ENCODE measurements at regions not wholly inside any gene's neighbourhood (a gene's known extent, or its start where the extent isn't known, plus 50 kb on each side); places are given as distances from the start of the nearest gene placed in this dataset.

DNA sequence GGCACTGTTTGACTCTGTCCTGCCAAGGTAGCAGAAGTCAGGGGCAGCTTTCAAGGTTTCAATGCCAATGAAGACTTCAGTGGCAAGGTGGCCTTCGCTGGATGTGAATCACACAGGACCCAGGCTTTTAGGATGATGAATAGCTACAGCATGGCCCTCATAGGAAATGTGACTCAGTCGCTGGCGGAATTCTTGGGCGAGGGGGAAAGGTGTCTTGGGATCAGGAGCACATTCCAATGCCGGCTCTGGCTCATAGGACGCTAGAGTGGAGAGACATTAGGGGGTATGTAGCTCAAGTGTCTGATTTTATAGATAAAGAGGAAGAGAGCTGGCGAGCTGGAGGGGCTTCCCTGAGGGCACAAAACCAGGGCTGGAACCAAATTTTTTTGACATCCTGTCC, 68.6 kb downstream of the SMIM21 start:
- H3K4me1 Mint-ChIP-seq = no peaks in the 10 kb centered on the region
- POLR2A ChIA-PET = no interaction called here
- TF ChIP-seq, protein P1, sequence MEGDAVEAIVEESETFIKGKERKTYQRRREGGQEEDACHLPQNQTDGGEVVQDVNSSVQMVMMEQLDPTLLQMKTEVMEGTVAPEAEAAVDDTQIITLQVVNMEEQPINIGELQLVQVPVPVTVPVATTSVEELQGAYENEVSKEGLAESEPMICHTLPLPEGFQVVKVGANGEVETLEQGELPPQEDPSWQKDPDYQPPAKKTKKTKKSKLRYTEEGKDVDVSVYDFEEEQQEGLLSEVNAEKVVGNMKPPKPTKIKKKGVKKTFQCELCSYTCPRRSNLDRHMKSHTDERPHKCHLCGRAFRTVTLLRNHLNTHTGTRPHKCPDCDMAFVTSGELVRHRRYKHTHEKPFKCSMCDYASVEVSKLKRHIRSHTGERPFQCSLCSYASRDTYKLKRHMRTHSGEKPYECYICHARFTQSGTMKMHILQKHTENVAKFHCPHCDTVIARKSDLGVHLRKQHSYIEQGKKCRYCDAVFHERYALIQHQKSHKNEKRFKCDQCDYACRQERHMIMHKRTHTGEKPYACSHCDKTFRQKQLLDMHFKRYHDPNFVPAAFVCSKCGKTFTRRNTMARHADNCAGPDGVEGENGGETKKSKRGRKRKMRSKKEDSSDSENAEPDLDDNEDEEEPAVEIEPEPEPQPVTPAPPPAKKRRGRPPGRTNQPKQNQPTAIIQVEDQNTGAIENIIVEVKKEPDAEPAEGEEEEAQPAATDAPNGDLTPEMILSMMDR (IDR thresholded peaks at IDR 0.05) = no peak
- H3K36me3 Mint-ChIP-seq (ENCODE audit: low read depth) = no peaks in the 10 kb centered on the region
- H3K27me3 Mint-ChIP-seq = peaks cover 7% of the 10 kb centered on the region
- H3K27ac Mint-ChIP-seq = no peak overlapping the region
- no peak overlapping the region for H3K4me3 Mint-ChIP-seq
- peaks cover 6% of the 10 kb centered on the region for H3K9me3 Mint-ChIP-seq
- intact Hi-C loops (cut with micrococcal nuclease) = no loop called here
- CTCF ChIA-PET = no interaction called here
- DNase-seq (no peak), ATAC-seq (ENCODE audit: low read depth) (no peak)

- H3K36me3 Mint-ChIP-seq (ENCODE audit: low read depth) = peaks cover 3% of the 10 kb centered on the region
- CTCF ChIA-PET = no interaction called here
- POLR2A ChIA-PET = no interaction called here
- H3K4me3 Mint-ChIP-seq = no peak overlapping the region
- TF ChIP-seq, protein P1 (IDR thresholded peaks at IDR 0.05) = no peak
- intact Hi-C loops (cut with micrococcal nuclease) = no loop called here
- DNase-seq (no peak), ATAC-seq (ENCODE audit: low read depth) (no peak)
- peaks cover 13% of the 10 kb centered on the region for H3K9me3 Mint-ChIP-seq
- H3K4me1 Mint-ChIP-seq = no peaks in the 10 kb centered on the region
- H3K27ac Mint-ChIP-seq = no peak overlapping the region
- peaks cover 2% of the 10 kb centered on the region for H3K27me3 Mint-ChIP-seq
These were observed 74.1 kb downstream of the SMIM21 start for GRCh38 chr18:75353357-75353756.

- H3K27ac Mint-ChIP-seq = no peak overlapping the region
- ATAC-seq (ENCODE audit: low read depth) (no peak), DNase-seq (no peak)
- peaks cover 3% of the 10 kb centered on the region for H3K36me3 Mint-ChIP-seq (ENCODE audit: low read depth)
- TF ChIP-seq, protein P1 (IDR thresholded peaks at IDR 0.05) = no peak
- POLR2A ChIA-PET = no interaction called here
- H3K4me3 Mint-ChIP-seq = no peak overlapping the region
- intact Hi-C loops (cut with micrococcal nuclease) = no loop called here
- CTCF ChIA-PET = no interaction called here
- peaks cover 9% of the 10 kb centered on the region for H3K9me3 Mint-ChIP-seq
- H3K27me3 Mint-ChIP-seq = no peaks in the 10 kb centered on the region
- H3K4me1 Mint-ChIP-seq = no peaks in the 10 kb centered on the region
These were observed 76.1 kb downstream of the SMIM21 start for GRCh38 chr18:75351409-75351808.

DNA sequence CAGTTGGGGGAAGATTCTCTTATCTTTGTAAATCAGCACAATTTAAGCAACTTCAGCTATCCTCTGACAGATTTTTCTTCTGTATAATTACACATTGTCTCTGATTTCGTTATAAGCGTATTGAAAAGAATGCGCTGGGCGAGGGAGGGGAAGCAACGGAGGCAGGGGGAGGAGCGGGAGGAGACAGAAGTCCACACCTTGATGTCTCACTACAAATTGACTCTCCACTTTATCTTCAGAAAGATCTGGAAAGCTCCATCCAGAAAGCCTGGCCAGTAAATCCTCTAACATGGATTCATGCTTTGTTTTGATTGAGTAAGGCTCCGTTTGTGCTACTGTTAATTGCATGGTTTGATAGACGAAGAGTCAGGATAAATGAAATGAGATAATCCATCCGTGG, 76.6 kb downstream of the SMIM21 start:
- Mint-ChIP-seq H3K4me1 (no peaks in the 10 kb centered on the region), H3K27me3 (no peaks in the 10 kb centered on the region), H3K36me3 (ENCODE audit: low read depth) (peaks cover 3% of the 10 kb centered on the region), H3K4me3 (no peak overlapping the region), H3K27ac (no peak overlapping the region), H3K9me3 (peaks cover 9% of the 10 kb centered on the region)
- no peak for ATAC-seq (ENCODE audit: low read depth)
- TF ChIP-seq, protein P1 (IDR thresholded peaks at IDR 0.05) = no peak
- no peak for DNase-seq
- POLR2A ChIA-PET = no interaction called here
- intact Hi-C loops (cut with micrococcal nuclease) = no loop called here
- CTCF ChIA-PET = no interaction called here

- no peak overlapping the region for H3K27ac Mint-ChIP-seq
- H3K4me1 Mint-ChIP-seq = no peaks in the 10 kb centered on the region
- ChIA-PET CTCF (no interaction called here), POLR2A (no interaction called here)
- H3K27me3 Mint-ChIP-seq = no peaks in the 10 kb centered on the region
- peaks cover 9% of the 10 kb centered on the region for H3K9me3 Mint-ChIP-seq
- DNase-seq (no peak), ATAC-seq (ENCODE audit: low read depth) (no peak)
- intact Hi-C loops (cut with micrococcal nuclease) = no loop called here
- H3K4me3 Mint-ChIP-seq = no peak overlapping the region
- TF ChIP-seq, protein P1 (IDR thresholded peaks at IDR 0.05) = no peak
- peaks cover 3% of the 10 kb centered on the region for H3K36me3 Mint-ChIP-seq (ENCODE audit: low read depth)
These were observed 77.0 kb downstream of the SMIM21 start for GRCh38 chr18:75350512-75350839.
